Ishikawa (cell line): ENCODE measurements at regions not wholly inside any gene's neighbourhood (a gene's known extent, or its start where the extent isn't known, plus 50 kb on each side); places are given as distances from the start of the nearest gene placed in this dataset.

Source experiments
- CEBPB ChIP-seq: IDR thresholded peaks from 2 replicates; pipeline ENCODE4 v1.6.1; 2012
- EP300 ChIP-seq: IDR thresholded peaks from 2 replicates; pipeline ENCODE4 v1.6.1; 2012; ENCODE audit warnings: borderline replicate concordance
- RAD21 ChIP-seq: IDR thresholded peaks from 2 replicates; pipeline ENCODE4 v1.6.1; 2012; ENCODE audit warnings: low read depth
- TAF1 ChIP-seq: IDR thresholded peaks from 2 replicates; pipeline ENCODE4 v1.6.1; 2012; ENCODE audit warnings: low read depth, mild to moderate bottlenecking
- TCF12 ChIP-seq: IDR thresholded peaks from 2 replicates; pipeline ENCODE4 v1.6.1; 2012; ENCODE audit warnings: low read depth
- TEAD4 ChIP-seq: IDR thresholded peaks from 2 replicates; pipeline ENCODE4 v1.6.1; 2012
- TF ChIP-seq, protein P1 (sequence below): IDR thresholded peaks from 2 replicates; pipeline ENCODE4 v1.6.1; 2012

GRCh38 chr12:46553266-46553665 lies 180.7 kb upstream of the SLC38A2 start:
- TF ChIP-seq, protein P1, sequence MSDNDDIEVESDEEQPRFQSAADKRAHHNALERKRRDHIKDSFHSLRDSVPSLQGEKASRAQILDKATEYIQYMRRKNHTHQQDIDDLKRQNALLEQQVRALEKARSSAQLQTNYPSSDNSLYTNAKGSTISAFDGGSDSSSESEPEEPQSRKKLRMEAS = no peak
- TF ChIP-seq RAD21 (no peak), TCF12 (no peak), TAF1 (no peak), CEBPB (no peak), EP300 (no peak), TEAD4 (no peak)
